Neuron (in vitro differentiated cells): ENCODE measurements at regions not wholly inside any gene's neighbourhood (a gene's known extent, or its start where the extent isn't known, plus 50 kb on each side); places are given as distances from the start of the nearest gene placed in this dataset.

Source experiments
- H2AFZ ChIP-seq: one replicate; pipeline ENCODE4 v1.6.1; 2013; ENCODE audit warnings: low read depth, mild to moderate bottlenecking, inconsistent platforms, low read length, moderate library complexity
- H3K27me3 ChIP-seq: one replicate; pipeline ENCODE4 v1.6.1; 2013; ENCODE audit warnings: low read length; ENCODE audit not compliant: insufficient read depth
- H3K36me3 ChIP-seq: one replicate; pipeline ENCODE4 v1.6.1; 2013; ENCODE audit warnings: low read length; ENCODE audit not compliant: insufficient read depth
- H3K4me1 ChIP-seq: one replicate; pipeline ENCODE4 v1.6.1; 2013; ENCODE audit warnings: low read length; ENCODE audit not compliant: insufficient read depth
- H3K4me3 ChIP-seq: 2 replicates; pipeline ENCODE4 v1.5.1; 2013; ENCODE audit warnings: mild to moderate bottlenecking, low read length, moderate library complexity
- H3K9me3 ChIP-seq: one replicate; pipeline ENCODE4 v1.6.1; 2013; ENCODE audit warnings: low read length

GRCh38 chr2:12955864-12956263, 239.1 kb downstream of the TRIB2 start:
- Histone ChIP-seq H3K27me3 (no peaks in the 10 kb centered on the region), H3K9me3 (no peaks in the 10 kb centered on the region), H3K36me3 (no peaks in the 10 kb centered on the region), H2AFZ (no peak overlapping the region), H3K4me3 (no peak overlapping the region), H3K4me1 (no peaks in the 10 kb centered on the region)

GRCh38 chr2:12957251-12957650, 240.5 kb downstream of the TRIB2 start:
- no peaks in the 10 kb centered on the region for H3K36me3 ChIP-seq
- no peaks in the 10 kb centered on the region for H3K9me3 ChIP-seq
- H3K27me3 ChIP-seq: no peaks in the 10 kb centered on the region
- H3K4me3 ChIP-seq: no peak overlapping the region
- no peak overlapping the region for H2AFZ ChIP-seq
- no peaks in the 10 kb centered on the region for H3K4me1 ChIP-seq

GRCh38 chr2:12959935-12960334, 243.2 kb downstream of the TRIB2 start:
- Histone ChIP-seq H3K4me3 (no peak overlapping the region), H3K9me3 (no peaks in the 10 kb centered on the region), H2AFZ (no peak overlapping the region), H3K36me3 (no peaks in the 10 kb centered on the region), H3K27me3 (no peaks in the 10 kb centered on the region), H3K4me1 (peaks cover 4% of the 10 kb centered on the region)

GRCh38 chr2:12960671-12961070, 243.9 kb downstream of the TRIB2 start:
- Histone ChIP-seq H2AFZ (no peak overlapping the region), H3K4me3 (no peak overlapping the region), H3K27me3 (no peaks in the 10 kb centered on the region), H3K36me3 (no peaks in the 10 kb centered on the region), H3K4me1 (peaks cover 10% of the 10 kb centered on the region), H3K9me3 (no peaks in the 10 kb centered on the region)

- peaks cover 12% of the 10 kb centered on the region for H3K4me1 ChIP-seq
- no peaks in the 10 kb centered on the region for H3K36me3 ChIP-seq
- H2AFZ ChIP-seq: peak overlapping the region; percentile 63
- H3K27me3 ChIP-seq: no peaks in the 10 kb centered on the region
- H3K9me3 ChIP-seq: no peaks in the 10 kb centered on the region
- H3K4me3 ChIP-seq: no peak overlapping the region
Observed at GRCh38 chr2:12964904-12965539, 248.3 kb downstream of the TRIB2 start.

GRCh38 chr2:12965540-12966269, 249.0 kb downstream of the TRIB2 start:
- Histone ChIP-seq H3K9me3 (no peaks in the 10 kb centered on the region), H3K4me3 (no peak overlapping the region), H3K36me3 (no peaks in the 10 kb centered on the region), H3K4me1 (peaks cover 12% of the 10 kb centered on the region), H3K27me3 (no peaks in the 10 kb centered on the region), H2AFZ (peak overlapping the region; percentile 63)

- no peak overlapping the region for H3K4me3 ChIP-seq
- no peaks in the 10 kb centered on the region for H3K36me3 ChIP-seq
- peaks cover 12% of the 10 kb centered on the region for H3K4me1 ChIP-seq
- no peaks in the 10 kb centered on the region for H3K27me3 ChIP-seq
- no peak overlapping the region for H2AFZ ChIP-seq
- H3K9me3 ChIP-seq: no peaks in the 10 kb centered on the region
Observed at GRCh38 chr2:12967804-12968203, 251.1 kb downstream of the TRIB2 start.

- Histone ChIP-seq H3K4me3 (no peak overlapping the region), H3K9me3 (peaks cover under 1% of the 10 kb centered on the region), H3K27me3 (no peaks in the 10 kb centered on the region), H3K36me3 (no peaks in the 10 kb centered on the region), H2AFZ (no peak overlapping the region), H3K4me1 (peaks cover 12% of the 10 kb centered on the region)
Observed at GRCh38 chr2:12968399-12968798, 251.7 kb downstream of the TRIB2 start.

GRCh38 chr2:12970861-12971260, 254.1 kb downstream of the TRIB2 start:
- H2AFZ ChIP-seq: no peak overlapping the region
- peaks cover under 1% of the 10 kb centered on the region for H3K4me1 ChIP-seq
- H3K27me3 ChIP-seq: no peaks in the 10 kb centered on the region
- no peak overlapping the region for H3K4me3 ChIP-seq
- peaks cover 3% of the 10 kb centered on the region for H3K9me3 ChIP-seq
- H3K36me3 ChIP-seq: no peaks in the 10 kb centered on the region

GRCh38 chr2:12971581-12972365, 255.0 kb downstream of the TRIB2 start:
- Histone ChIP-seq H3K9me3 (peaks cover 3% of the 10 kb centered on the region), H3K4me3 (no peak overlapping the region), H3K27me3 (no peaks in the 10 kb centered on the region), H3K36me3 (no peaks in the 10 kb centered on the region), H3K4me1 (no peaks in the 10 kb centered on the region), H2AFZ (no peak overlapping the region)

GRCh38 chr2:12978066-12978835, 261.5 kb downstream of the TRIB2 start:
- Histone ChIP-seq H2AFZ (no peak overlapping the region), H3K27me3 (no peaks in the 10 kb centered on the region), H3K4me1 (peaks cover 21% of the 10 kb centered on the region), H3K4me3 (no peak overlapping the region), H3K36me3 (no peaks in the 10 kb centered on the region), H3K9me3 (peaks cover 3% of the 10 kb centered on the region)

GRCh38 chr2:12979066-12979465, 262.3 kb downstream of the TRIB2 start:
- H3K4me1 ChIP-seq: peaks cover 21% of the 10 kb centered on the region

GRCh38 chr2:12980817-12981216, 264.1 kb downstream of the TRIB2 start:
- no peaks in the 10 kb centered on the region for H3K9me3 ChIP-seq
- no peak overlapping the region for H2AFZ ChIP-seq
- peaks cover 21% of the 10 kb centered on the region for H3K4me1 ChIP-seq
- H3K4me3 ChIP-seq: no peak overlapping the region
- no peaks in the 10 kb centered on the region for H3K36me3 ChIP-seq
- H3K27me3 ChIP-seq: no peaks in the 10 kb centered on the region

More at GRCh38 chr2:12979066-12979465, 262.3 kb downstream of the TRIB2 start:
- Histone ChIP-seq H3K9me3 (no peaks in the 10 kb centered on the region), H3K4me3 (no peak overlapping the region), H3K36me3 (no peaks in the 10 kb centered on the region), H2AFZ (no peak overlapping the region), H3K27me3 (no peaks in the 10 kb centered on the region)
